HG03045 (cell line): ENCODE measurements at regions not wholly inside any gene's neighbourhood (a gene's known extent, or its start where the extent isn't known, plus 50 kb on each side); places are given as distances from the start of the nearest gene placed in this dataset.

Experiments
- ATAC-seq: cut with Tn5 transposase; IDR thresholded peaks from one replicate; pipeline ENCODE4 v1.9.1; 2021; ENCODE audit warnings: mild to moderate bottlenecking, moderate library complexity; ENCODE audit not compliant: unreplicated experiment

GRCh38 chr10:25113191-25114035 is 61.4 kb upstream of the GPR158 start:
- no peak for ATAC-seq

- ATAC-seq = no peak
Measured at GRCh38 chr10:25114036-25114411, 60.8 kb upstream of the GPR158 start.

GRCh38 chr10:25117757-25118156 is 57.0 kb upstream of the GPR158 start:
- ATAC-seq = no peak

DNA sequence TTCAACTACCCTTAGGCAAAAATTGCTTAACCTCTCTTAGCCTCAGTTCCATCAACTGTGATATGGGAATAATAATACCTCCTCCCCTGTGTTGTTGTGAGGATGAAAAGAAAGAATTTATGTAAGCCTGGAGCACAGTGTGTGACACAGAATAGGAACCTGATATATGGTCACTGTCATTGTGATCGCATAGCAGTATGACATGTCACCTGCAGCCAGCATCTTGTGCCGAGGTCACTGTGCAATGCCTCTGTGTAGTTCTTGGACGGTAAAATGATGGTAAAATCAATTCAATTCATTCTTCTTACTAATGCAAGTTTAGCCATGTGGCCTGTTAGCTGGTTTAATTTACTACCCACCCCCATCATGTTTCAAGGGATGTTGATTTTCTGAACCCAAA is 54.6 kb upstream of the GPR158 start:
- ATAC-seq = no peak
